NB4 (cell line): ENCODE measurements at regions not wholly inside any gene's neighbourhood (a gene's known extent, or its start where the extent isn't known, plus 50 kb on each side); places are given as distances from the start of the nearest gene placed in this dataset.

ENCODE experiments used
- CTCF ChIP-seq: IDR thresholded peaks from one replicate; pipeline ENCODE4 v1.5.1; 2012; ENCODE audit warnings: low read depth, low read length
- MAX ChIP-seq: IDR thresholded peaks from 2 replicates; pipeline ENCODE4 v1.6.1; 2011; ENCODE audit warnings: low read depth, low read length
- MYC ChIP-seq: IDR thresholded peaks from 2 replicates; pipeline ENCODE4 v1.6.1; 2011; ENCODE audit warnings: low read depth, low read length
- POLR2A ChIP-seq: IDR thresholded peaks from 2 replicates; pipeline ENCODE4 v1.6.1; 2011; ENCODE audit warnings: mild to moderate bottlenecking; ENCODE audit not compliant: insufficient read length; ENCODE audit errors: extremely low read depth

- no peak for TF ChIP-seq MYC
- TF ChIP-seq MAX, result no peak
- TF ChIP-seq CTCF, result no peak
- TF ChIP-seq POLR2A, result no peak
Measured at GRCh38 chr14:38410442-38410841, 154.5 kb upstream of the CLEC14A start.
